ENCODE measurements at regions not wholly inside any gene's neighbourhood (a gene's known extent, or its start where the extent isn't known, plus 50 kb on each side); places are given as distances from the start of the nearest gene placed in this dataset.

GRCh38 chrX:9351126-9351525, 113.7 kb upstream of the TBL1X start:
- TF ChIP-seq CTCF (IDR thresholded peaks at IDR 0.05) (no peak), POLR2A (IDR thresholded peaks at IDR 0.05) (no peak)

Measured in body of pancreas (tissue), 4 donors.